Amygdala (tissue), 56 donors: ENCODE measurements at regions not wholly inside any gene's neighbourhood (a gene's known extent, or its start where the extent isn't known, plus 50 kb on each side); places are given as distances from the start of the nearest gene placed in this dataset.

ENCODE experiments used
- DNase-seq, 56 donors: peaks; one replicate each; lab custom pipeline; 2025; lab: John Stamatoyannopoulos, UW

DNA sequence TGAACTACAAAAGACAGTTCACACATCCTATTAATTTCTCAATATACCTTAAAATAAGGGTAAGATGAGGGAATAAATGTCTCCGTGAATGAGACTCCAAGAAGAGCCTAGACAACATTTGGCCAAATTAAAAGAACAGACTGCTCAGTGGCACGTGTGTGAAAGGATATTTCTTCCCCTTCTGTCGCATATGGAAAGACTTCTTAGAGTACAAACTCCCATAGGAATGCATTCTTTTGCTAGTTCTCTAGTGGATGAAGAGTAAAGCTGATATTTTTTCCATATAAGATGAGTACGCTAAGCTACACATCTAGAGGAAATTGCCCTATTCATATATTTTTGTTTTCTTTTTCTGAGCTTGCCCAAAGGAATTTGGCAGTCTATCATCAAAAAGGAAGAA is 710.0 kb upstream of the ID2 start:
- DNase-seq = no peak

GRCh38 chr2:7972670-7973069 is 709.2 kb upstream of the ID2 start:
- no peak for DNase-seq

- DNase-seq = no peak
These were observed 707.9 kb upstream of the ID2 start for GRCh38 chr2:7973801-7974480.

GRCh38 chr2:7974936-7975335 is 706.9 kb upstream of the ID2 start:
- no peak for DNase-seq

DNA sequence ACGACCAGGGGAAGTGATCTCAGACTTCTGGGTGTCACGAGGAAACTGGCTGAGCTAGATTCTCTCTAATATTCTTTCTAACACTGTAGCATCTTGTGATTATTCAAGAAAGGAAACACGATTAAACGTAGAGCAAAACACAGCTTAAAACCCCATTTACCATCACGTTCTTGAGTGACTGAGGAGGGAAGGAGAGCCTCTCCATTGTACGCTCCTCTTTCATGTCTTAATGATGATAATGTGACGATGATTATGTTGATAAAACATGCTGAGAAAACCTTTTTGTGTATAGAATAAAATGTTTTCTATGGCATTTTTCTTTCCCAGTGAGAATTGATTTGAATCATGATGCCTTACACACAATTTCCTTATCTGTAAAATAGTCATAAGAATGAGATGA is 705.6 kb upstream of the ID2 start:
- DNase-seq = no peak

DNA sequence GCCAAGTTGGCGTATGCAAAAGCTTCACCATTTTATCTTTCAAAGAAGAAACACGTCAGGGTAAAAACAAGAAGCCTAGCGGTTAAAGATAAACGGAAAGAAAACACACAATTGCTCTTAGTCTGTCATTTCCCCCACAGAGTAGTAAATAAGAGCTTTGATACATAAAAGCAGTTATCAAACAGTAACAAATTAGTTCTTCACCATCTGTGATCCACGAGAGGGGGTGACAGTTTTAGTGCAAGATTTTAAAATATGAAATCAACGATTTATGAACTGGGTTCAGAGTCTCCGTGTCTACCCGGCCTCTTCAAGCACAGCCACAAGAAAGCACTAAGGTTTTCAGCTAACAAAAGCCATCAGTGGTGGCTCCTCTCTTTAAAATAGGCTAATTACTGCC is 703.9 kb upstream of the ID2 start:
- DNase-seq = no peak

- no peak for DNase-seq
These were observed 699.8 kb upstream of the ID2 start for GRCh38 chr2:7982054-7982453.

DNA sequence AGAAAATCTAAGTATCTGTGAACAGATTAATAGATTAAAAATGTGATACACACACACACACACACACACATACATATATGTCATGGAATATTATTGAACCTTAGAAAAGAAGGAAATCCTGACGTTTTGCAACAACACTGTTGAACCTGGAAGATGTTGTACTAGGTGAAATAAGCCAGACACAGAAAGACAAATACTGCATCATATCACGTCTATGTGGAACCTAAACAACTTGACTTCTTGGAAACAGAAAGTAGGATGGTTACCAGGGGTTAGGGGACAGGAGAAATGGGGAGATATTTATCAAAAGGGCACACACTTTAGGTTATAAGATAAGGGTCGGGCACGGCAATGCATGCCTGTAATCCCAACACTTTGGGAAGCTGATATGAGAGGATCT is 698.4 kb upstream of the ID2 start:
- DNase-seq = no peak

DNA sequence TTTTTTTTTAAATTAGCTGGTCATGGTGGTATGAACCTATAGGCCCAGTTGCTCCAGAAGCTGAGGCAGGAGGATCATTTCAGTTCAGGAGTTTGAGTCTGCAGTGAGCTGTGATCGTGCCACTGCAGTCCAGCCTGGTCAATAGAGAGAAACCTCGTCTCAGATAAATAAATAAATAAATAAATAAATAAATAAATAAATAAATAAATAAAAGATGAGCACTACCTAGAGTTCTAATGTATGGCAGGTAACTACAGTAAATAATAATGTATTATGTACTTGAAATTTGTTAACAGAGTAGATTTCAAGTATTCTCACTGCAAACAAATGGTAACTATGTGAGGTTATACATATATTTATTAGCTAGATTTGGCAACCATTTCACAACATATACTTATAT is 697.9 kb upstream of the ID2 start:
- no peak for DNase-seq

DNA sequence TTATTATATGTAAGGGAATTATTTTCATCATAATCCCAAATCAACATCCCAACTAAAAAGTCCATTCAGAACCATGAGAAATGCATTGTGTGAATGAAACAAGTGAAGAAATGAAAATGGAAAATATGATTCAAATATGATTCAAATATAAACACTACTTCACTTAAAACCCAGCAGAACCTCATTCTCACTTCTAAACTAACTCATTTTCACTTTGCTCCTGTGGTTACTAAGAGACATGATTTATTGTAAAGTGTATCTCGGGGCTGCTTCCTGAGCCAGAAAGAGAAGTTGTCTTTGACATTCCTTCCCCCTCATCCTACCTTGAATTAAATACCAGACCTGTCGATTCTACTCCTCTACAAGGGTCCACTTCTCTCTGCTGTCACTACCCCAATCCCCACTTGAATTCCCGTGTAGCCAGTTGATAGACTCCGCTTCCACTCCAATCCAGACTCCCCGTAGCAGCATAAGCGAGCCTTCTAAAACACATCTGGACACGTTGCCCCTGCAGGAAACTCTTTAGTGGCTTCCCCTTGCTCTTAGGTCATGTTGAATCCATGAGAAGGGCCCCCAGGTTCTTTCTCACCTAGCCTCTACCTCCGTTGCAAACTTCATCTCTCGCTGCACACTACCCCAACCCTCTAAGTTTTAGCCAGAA is 697.0 kb upstream of the ID2 start:
- no peak for DNase-seq

DNA sequence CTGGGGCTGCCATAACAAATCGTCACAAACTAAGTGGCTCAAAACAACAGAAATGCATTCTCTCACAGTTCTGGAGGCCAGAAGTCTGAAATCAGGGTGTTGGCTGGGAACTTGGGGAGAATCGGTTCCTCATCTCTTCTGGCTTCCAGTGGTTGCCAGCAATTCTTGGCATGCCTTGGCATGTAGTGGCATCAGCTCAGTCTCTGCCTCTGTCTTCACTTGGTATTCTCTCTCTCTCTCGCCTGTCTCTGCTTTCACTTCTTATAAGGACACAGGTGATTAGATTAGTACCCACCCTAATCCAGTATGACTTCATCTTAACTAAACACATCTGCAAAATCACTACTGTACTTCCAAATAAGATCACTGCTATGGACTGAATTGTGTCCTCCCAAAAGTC is 695.4 kb upstream of the ID2 start:
- no peak for DNase-seq

GRCh38 chr2:7987992-7988391 is 693.9 kb upstream of the ID2 start:
- no peak for DNase-seq

DNA sequence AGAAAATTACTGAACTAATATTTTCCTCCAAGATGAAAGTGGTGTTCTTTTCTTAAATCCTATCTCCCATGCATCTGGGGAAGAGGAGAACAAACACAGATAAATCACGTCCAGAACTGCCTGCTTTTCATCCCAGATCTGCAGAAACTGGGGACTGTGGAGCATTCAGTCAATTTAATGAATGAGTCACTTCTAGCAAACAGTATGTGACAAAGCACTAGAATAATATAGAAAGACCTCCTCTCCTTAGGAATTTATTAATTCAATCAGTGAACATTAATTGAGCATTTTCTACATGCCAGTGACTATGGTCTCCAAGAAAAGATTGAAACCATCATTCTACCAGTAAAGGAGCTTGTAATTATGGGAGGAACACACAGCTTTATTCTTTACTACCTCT is 693.4 kb upstream of the ID2 start:
- no peak for DNase-seq

DNA sequence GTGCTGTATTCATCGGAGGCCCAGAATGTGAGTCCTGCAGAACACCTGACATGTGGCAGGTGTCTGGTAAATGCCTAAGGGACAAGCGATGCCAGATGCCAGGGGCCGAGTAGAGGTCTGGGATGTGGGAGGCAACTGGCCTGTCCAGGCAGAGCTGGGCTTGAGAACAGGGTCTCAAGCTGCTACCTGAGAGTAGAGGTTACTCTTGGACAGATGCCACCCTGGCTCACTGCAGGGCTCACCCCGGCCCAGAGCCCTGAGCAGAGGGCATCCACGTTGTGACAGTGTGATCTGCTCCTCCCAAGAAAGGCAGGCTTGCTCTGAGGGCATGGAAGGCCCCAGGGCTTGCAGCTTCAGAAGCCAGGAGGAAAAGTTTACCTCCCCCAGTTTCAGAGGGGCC is 692.0 kb upstream of the ID2 start:
- DNase-seq = no peak

- DNase-seq = no peak
These were observed 688.9 kb upstream of the ID2 start for GRCh38 chr2:7992612-7993602.

- DNase-seq = no peak
These were observed 687.4 kb upstream of the ID2 start for GRCh38 chr2:7994397-7994951.

GRCh38 chr2:7997279-7997678 is 684.6 kb upstream of the ID2 start:
- no peak for DNase-seq

DNA sequence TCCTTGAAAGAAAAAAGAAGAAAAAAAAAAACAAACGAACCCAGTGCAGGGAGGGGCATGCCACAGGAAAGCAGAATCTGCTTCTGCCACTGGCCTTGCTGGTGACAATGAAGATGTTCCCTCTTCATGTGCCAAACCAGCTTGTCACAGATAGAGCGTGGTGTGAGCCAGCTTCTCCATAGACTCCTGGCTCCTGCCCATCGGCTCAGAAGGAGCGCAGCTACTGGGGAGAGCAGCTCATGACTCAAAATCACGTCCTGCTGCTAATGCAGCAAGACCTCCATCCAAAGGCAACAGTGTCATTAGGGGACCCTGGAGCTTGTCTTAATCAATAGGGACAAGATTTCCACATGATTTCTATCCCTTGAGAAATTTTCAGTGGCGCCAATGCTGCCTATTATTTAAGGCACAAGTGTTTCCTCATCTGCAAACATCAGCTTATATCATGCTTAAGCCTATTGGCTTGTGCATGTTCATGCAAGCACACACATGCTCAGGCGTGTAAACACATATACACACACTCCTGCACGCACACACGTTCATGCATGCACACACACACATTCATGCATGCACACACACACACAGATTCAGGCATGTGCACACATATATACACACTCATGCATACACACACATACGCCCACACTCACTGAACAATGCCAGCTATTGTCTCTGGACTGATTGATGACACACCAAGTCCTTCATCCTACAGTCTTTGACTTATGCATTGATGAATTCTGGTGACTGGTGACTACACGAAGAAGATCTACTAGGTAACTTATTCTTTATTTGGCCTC is 682.0 kb upstream of the ID2 start:
- no peak for DNase-seq

GRCh38 chr2:8000870-8001269 is 681.0 kb upstream of the ID2 start:
- DNase-seq = no peak

DNA sequence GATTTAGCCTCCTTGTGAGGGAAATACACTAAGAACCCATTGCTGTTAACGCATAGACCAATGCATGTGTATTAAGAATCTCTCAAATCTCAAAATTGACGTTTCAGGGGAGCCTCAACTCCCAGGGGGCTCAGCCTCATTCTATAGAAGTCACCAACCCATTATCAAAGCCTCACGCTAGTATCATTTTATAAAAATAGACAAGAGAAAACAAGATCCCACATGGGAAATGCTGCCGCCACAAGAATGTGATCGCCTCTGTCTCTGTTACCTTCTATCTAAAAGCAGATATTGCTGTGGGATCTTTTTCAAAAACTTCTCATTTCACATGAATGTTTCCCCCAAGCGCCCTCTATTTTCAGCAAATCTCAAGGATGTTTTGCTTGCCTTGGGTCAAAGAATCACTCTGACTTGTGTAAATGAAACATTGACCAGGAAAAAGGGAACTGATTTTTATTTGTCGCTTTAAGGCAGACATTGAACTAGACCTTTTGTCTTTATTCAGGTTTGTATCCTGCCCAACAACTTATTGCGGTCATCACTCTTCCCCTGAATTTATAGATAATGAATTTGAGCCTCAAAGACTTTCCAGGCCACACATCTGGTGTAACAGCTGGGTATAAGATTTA is 679.0 kb upstream of the ID2 start:
- no peak for DNase-seq
